PC-3 (cell line): ENCODE measurements at regions not wholly inside any gene's neighbourhood (a gene's known extent, or its start where the extent isn't known, plus 50 kb on each side); places are given as distances from the start of the nearest gene placed in this dataset.

Experiments
- ATAC-seq: fragments of 200-7000 bp; cut with Tn5 transposase; 2 replicates; pipeline ENCODE4 v1.9.1; 2020; ENCODE audit warnings: mild to moderate bottlenecking, moderate library complexity
- BruUV-seq: library from RNA; stranded (reverse); fragments of 400-500 nt; replicated peaks from 2 replicates; lab custom pipeline; 2021; lab: Mats Ljungman, UMichigan
- CTCF ChIA-PET: fragments of 300-600 bp; sonication (Branson Sonifier 250); formaldehyde crosslinking; loops from one replicate; lab custom pipeline; 2022; ENCODE audit warnings: antibody characterized with exemption; lab: Charles Lee
- POLR2A ChIA-PET: fragments of 300-600 bp; sonication (Branson Sonifier 250); formaldehyde crosslinking; loops from one replicate; lab custom pipeline; 2022; ENCODE audit warnings: antibody characterized with exemption; ENCODE audit not compliant: unreplicated experiment; lab: Charles Lee
- DNase-seq: peaks from one replicate; pipeline ENCODE4 v3.0.0-alpha.2; 2015
- H2AFZ ChIP-seq: fragments of 300-600 bp; sonication (generic); 2 replicates; pipeline ENCODE4 v1.6.0; 2016; ENCODE audit warnings: antibody characterized with exemption, low read length
- H3F3A ChIP-seq: fragments of 300-600 bp; sonication (generic); one replicate; pipeline ENCODE4 v1.6.0; 2017; ENCODE audit warnings: antibody characterized with exemption, low read length, control low read depth, mild to moderate bottlenecking; ENCODE audit not compliant: unreplicated experiment
- H3K27ac ChIP-seq: fragments of 300-600 bp; sonication (generic); 2 replicates; pipeline ENCODE4 v1.5.1; 2016; ENCODE audit warnings: mild to moderate bottlenecking, low read length
- H3K27me3 ChIP-seq: fragments of 300-600 bp; sonication (generic); 2 replicates; pipeline ENCODE4 v1.6.1; 2016; ENCODE audit warnings: low read length, mixed read lengths
- H3K36me3 ChIP-seq: fragments of 300-600 bp; sonication (generic); 2 replicates; pipeline ENCODE4 v1.6.1; 2016; ENCODE audit warnings: low read depth, mixed run types, low read length, mixed read lengths
- H3K4me1 ChIP-seq: fragments of 300-600 bp; sonication (generic); 2 replicates; pipeline ENCODE4 v1.5.1; 2016; ENCODE audit warnings: low read length; ENCODE audit not compliant: insufficient read depth
- H3K4me2 ChIP-seq: fragments of 300-600 bp; sonication (generic); 2 replicates; pipeline ENCODE4 v1.6.0; 2016; ENCODE audit warnings: low read length
- H3K4me3 ChIP-seq: fragments of 300-600 bp; sonication (generic); 2 replicates; pipeline ENCODE4 v1.5.1; 2016; ENCODE audit warnings: mild to moderate bottlenecking, low read length, mixed read lengths
- H3K79me2 ChIP-seq: fragments of 300-600 bp; sonication (generic); 2 replicates; pipeline ENCODE4 v1.6.1; 2017; ENCODE audit warnings: low read length, mixed read lengths
- H3K9ac ChIP-seq: fragments of 300-600 bp; sonication (generic); 2 replicates; pipeline ENCODE4 v1.6.0; 2016; ENCODE audit warnings: mild to moderate bottlenecking, low read length
- H3K9me2 ChIP-seq: fragments of 300-600 bp; sonication (generic); replicated peaks from 2 replicates; pipeline ENCODE4 v1.6.1; 2016; ENCODE audit warnings: mixed run types, low read length, mixed read lengths
- H3K9me3 ChIP-seq: fragments of 300-600 bp; sonication (generic); 2 replicates; pipeline ENCODE4 v1.6.1; 2016; ENCODE audit warnings: low read length, mixed read lengths
- H4K20me1 ChIP-seq: fragments of 300-600 bp; sonication (generic); 2 replicates; pipeline ENCODE4 v1.6.1; 2016; ENCODE audit warnings: low read length, mixed read lengths
- CTCF ChIP-seq: fragments of 300-600 bp; sonication (generic); conservative IDR thresholded peaks from 2 replicates; pipeline ENCODE4 v1.5.1; 2017; ENCODE audit warnings: antibody characterized with exemption, low read depth, mild to moderate bottlenecking, low read length
- EZH2 ChIP-seq: fragments of 300-600 bp; sonication (generic); IDR thresholded peaks from one replicate; pipeline ENCODE4 v1.6.1; 2017; ENCODE audit warnings: antibody characterized with exemption, mild to moderate bottlenecking, low read length; ENCODE audit not compliant: unreplicated experiment
- EZH2phosphoT487 ChIP-seq: fragments of 300-600 bp; sonication (generic); IDR thresholded peaks from 2 replicates; pipeline ENCODE4 v1.6.1; 2018; ENCODE audit warnings: mild to moderate bottlenecking, antibody characterized with exemption, low read length, borderline replicate concordance
- intact Hi-C: fragments of 100-400 bp; cut with micrococcal nuclease; formaldehyde crosslinking; loops from 2 replicates; pipeline ENCODE4 v1.9.0; 2023

- peak; percentile 76 for DNase-seq
Measured at GRCh38 chr12:60101715-60102114, 505.9 kb downstream of the SLC16A7 start.

GRCh38 chr12:60106214-60106613, 510.4 kb downstream of the SLC16A7 start:
- Histone ChIP-seq H2AFZ (no peak overlapping the region), H3K9me3 (no peaks in the 10 kb centered on the region), H3K9ac (no peak overlapping the region), H3F3A (peaks cover 3% of the 10 kb centered on the region), H3K36me3 (no peaks in the 10 kb centered on the region), H3K27ac (no peak overlapping the region), H3K4me1 (peaks cover 15% of the 10 kb centered on the region), H3K4me2 (peak overlapping the region; percentile 58), H4K20me1 (no peaks in the 10 kb centered on the region), H3K79me2 (no peaks in the 10 kb centered on the region), H3K4me3 (no peak overlapping the region), H3K27me3 (no peaks in the 10 kb centered on the region), H3K9me2 (no peaks in the 10 kb centered on the region)
- intact Hi-C loops = loop anchor here (1.0 to 10.0 kb wide), 2 partner anchors 261 to 388 kb away; no protein-coding TSS in a partner anchor
- ATAC-seq = peak; percentile 67
- TF ChIP-seq EZH2 (no peak), EZH2phosphoT487 (no peak), CTCF (peak; percentile 77)
- POLR2A ChIA-PET = no interaction called here
- DNase-seq = peak; percentile 56
- no TSS peak for BruUV-seq
- CTCF ChIA-PET = interaction anchor here (0.6 to 1.1 kb wide), 4 partner anchors 35 to 388 kb away, joined by 3 to 5 read pairs (median 4); no protein-coding TSS in a partner anchor

More at GRCh38 chr12:60101715-60102114, 505.9 kb downstream of the SLC16A7 start:
- Histone ChIP-seq H3K79me2 (no peaks in the 10 kb centered on the region), H3K9me2 (no peaks in the 10 kb centered on the region), H3K27ac (peak overlapping the region; percentile 75), H2AFZ (no peak overlapping the region), H3K4me2 (peak overlapping the region; percentile 70), H3K9me3 (peaks cover 9% of the 10 kb centered on the region; the same call in 1 of the 2 replicates), H3K27me3 (no peaks in the 10 kb centered on the region), H3K4me1 (peaks cover 27% of the 10 kb centered on the region), H3F3A (peaks cover 17% of the 10 kb centered on the region), H3K36me3 (peaks cover 7% of the 10 kb centered on the region; the same call in 1 of the 2 replicates), H3K9ac (no peak overlapping the region), H4K20me1 (no peaks in the 10 kb centered on the region), H3K4me3 (peak overlapping the region; percentile 19; the same call in 1 of the 2 replicates)
- TF ChIP-seq CTCF (no peak), EZH2phosphoT487 (no peak)
- POLR2A ChIA-PET = no interaction called here
- CTCF ChIA-PET = no interaction called here
- intact Hi-C loops = loop anchor here (5.0 to 10.0 kb wide), 2 partner anchors 129 to 257 kb away; no protein-coding TSS in a partner anchor
- BruUV-seq = no TSS peak
- no peak for ATAC-seq

GRCh38 chr12:60107992-60108391, 512.2 kb downstream of the SLC16A7 start:
- H3K4me3 ChIP-seq = no peak overlapping the region
- intact Hi-C loops = loop anchor here (10.0 kb wide), 1 partner anchor 263 kb away; no protein-coding TSS in a partner anchor
- TF ChIP-seq EZH2 = no peak
- no peak for TF ChIP-seq CTCF
- no peak for TF ChIP-seq EZH2phosphoT487
- no peak overlapping the region for H2AFZ ChIP-seq
- no peaks in the 10 kb centered on the region for H3K9me3 ChIP-seq
- no TSS peak for BruUV-seq
- POLR2A ChIA-PET = no interaction called here
- no peaks in the 10 kb centered on the region for H3F3A ChIP-seq
- no peaks in the 10 kb centered on the region for H3K9me2 ChIP-seq
- H3K27ac ChIP-seq = no peak overlapping the region
- no peaks in the 10 kb centered on the region for H3K36me3 ChIP-seq
- H3K9ac ChIP-seq = no peak overlapping the region
- H3K4me2 ChIP-seq = no peak overlapping the region
- H3K79me2 ChIP-seq = no peaks in the 10 kb centered on the region
- CTCF ChIA-PET = no interaction called here
- H3K27me3 ChIP-seq = no peaks in the 10 kb centered on the region
- 0 out of 2 replicates have a peak, but pooled peaks cover 5% of the 10 kb centered on the region for H3K4me1 ChIP-seq
- H4K20me1 ChIP-seq = no peaks in the 10 kb centered on the region
- no peak for ATAC-seq
- DNase-seq = no peak
